ENCODE measurements at regions not wholly inside any gene's neighbourhood (a gene's known extent, or its start where the extent isn't known, plus 50 kb on each side); places are given as distances from the start of the nearest gene placed in this dataset.

- TF ChIP-seq HMGA2 (CRISPR knock-in tag; IDR thresholded peaks at IDR 0.05) (no peak), ZBTB43 (CRISPR knock-in tag; IDR thresholded peaks at IDR 0.05) (no peak), ZNF416 (CRISPR knock-in tag; IDR thresholded peaks at IDR 0.05) (no peak), TEAD4 (CRISPR knock-in tag; IDR thresholded peaks at IDR 0.05) (no peak), ZNF263 (CRISPR knock-in tag; IDR thresholded peaks at IDR 0.05; ENCODE audit: low read depth) (no peak), NFATC4 (CRISPR knock-in tag; IDR thresholded peaks at IDR 0.05) (no peak), ATF3 (CRISPR knock-in tag; conservative IDR thresholded peaks at IDR 0.05) (no peak), ELF4 (CRISPR knock-in tag; IDR thresholded peaks at IDR 0.05; ENCODE audit: low read depth) (no peak), HMGXB4 (CRISPR knock-in tag; IDR thresholded peaks at IDR 0.05) (no peak), MYBL2 (CRISPR knock-in tag; IDR thresholded peaks at IDR 0.05) (no peak), CBFB (CRISPR knock-in tag; IDR thresholded peaks at IDR 0.05; ENCODE audit: low read depth) (no peak), JUN (CRISPR knock-in tag; IDR thresholded peaks at IDR 0.05) (no peak), ETV6 (CRISPR knock-in tag; IDR thresholded peaks at IDR 0.05) (no peak), GABPB1 (CRISPR knock-in tag; IDR thresholded peaks at IDR 0.05) (no peak), ZBTB21 (CRISPR knock-in tag; IDR thresholded peaks at IDR 0.05; ENCODE audit: borderline replicate concordance) (no peak), ZNF512 (CRISPR knock-in tag; IDR thresholded peaks at IDR 0.05; ENCODE audit: borderline replicate concordance) (no peak)
Observed at GRCh38 chr16:52819808-52820207, 232.9 kb downstream of the CHD9NB start (continued).

GRCh38 chr16:52819405-52819804, 233.3 kb downstream of the CHD9NB start:
- CTCF ChIA-PET: no interaction called here
- Mint-ChIP-seq H3K27ac (no peak overlapping the region), H3K36me3 (no peaks in the 10 kb centered on the region), H3K4me3 (no peak overlapping the region), H3K4me1 (no peaks in the 10 kb centered on the region), H3K27me3 (ENCODE audit: low read depth) (no peaks in the 10 kb centered on the region), H3K9me3 (peaks cover 8% of the 10 kb centered on the region)
- POLR2A ChIA-PET: no interaction called here
- no peak for DNase-seq (ENCODE audit: low spot score)
- ATAC-seq: no peak
- no peak for TF ChIP-seq ZNF138 (CRISPR knock-in tag; conservative IDR thresholded peaks at IDR 0.05)
- no peak for TF ChIP-seq ZNF219 (CRISPR knock-in tag; IDR thresholded peaks at IDR 0.05; ENCODE audit: borderline replicate concordance)
- TF ChIP-seq EMX1 (CRISPR knock-in tag; IDR thresholded peaks at IDR 0.05): no peak
- TF ChIP-seq NR2C2 (CRISPR knock-in tag; IDR thresholded peaks at IDR 0.05): no peak
- no peak for TF ChIP-seq ZMAT4 (CRISPR knock-in tag; IDR thresholded peaks at IDR 0.05)
- no peak for TF ChIP-seq JAZF1 (CRISPR knock-in tag; IDR thresholded peaks at IDR 0.05)
- no peak for TF ChIP-seq HMGXB4 (CRISPR knock-in tag; IDR thresholded peaks at IDR 0.05)
- no peak for TF ChIP-seq FOXK1 (CRISPR knock-in tag; IDR thresholded peaks at IDR 0.05)
- no peak for TF ChIP-seq IRF1 (CRISPR knock-in tag; IDR thresholded peaks at IDR 0.05)
- no peak for TF ChIP-seq GRHL2 (CRISPR knock-in tag; IDR thresholded peaks at IDR 0.05; ENCODE audit: insufficient replicate concordance, severe bottlenecking)
- TF ChIP-seq CBFB (CRISPR knock-in tag; IDR thresholded peaks at IDR 0.05; ENCODE audit: low read depth): no peak
- TF ChIP-seq USF1 (CRISPR knock-in tag; IDR thresholded peaks at IDR 0.05): no peak
- TF ChIP-seq ZNF281 (CRISPR knock-in tag; IDR thresholded peaks at IDR 0.05): no peak

Measured in WTC11 (cell line).